ENCODE measurements at regions not wholly inside any gene's neighbourhood (a gene's known extent, or its start where the extent isn't known, plus 50 kb on each side); places are given as distances from the start of the nearest gene placed in this dataset.
"Not testable (repeated sequence)": the region's sequence is repeated elsewhere in the genome, so short reads cannot be mapped to it uniquely, and the experiment has no call there.

DNA sequence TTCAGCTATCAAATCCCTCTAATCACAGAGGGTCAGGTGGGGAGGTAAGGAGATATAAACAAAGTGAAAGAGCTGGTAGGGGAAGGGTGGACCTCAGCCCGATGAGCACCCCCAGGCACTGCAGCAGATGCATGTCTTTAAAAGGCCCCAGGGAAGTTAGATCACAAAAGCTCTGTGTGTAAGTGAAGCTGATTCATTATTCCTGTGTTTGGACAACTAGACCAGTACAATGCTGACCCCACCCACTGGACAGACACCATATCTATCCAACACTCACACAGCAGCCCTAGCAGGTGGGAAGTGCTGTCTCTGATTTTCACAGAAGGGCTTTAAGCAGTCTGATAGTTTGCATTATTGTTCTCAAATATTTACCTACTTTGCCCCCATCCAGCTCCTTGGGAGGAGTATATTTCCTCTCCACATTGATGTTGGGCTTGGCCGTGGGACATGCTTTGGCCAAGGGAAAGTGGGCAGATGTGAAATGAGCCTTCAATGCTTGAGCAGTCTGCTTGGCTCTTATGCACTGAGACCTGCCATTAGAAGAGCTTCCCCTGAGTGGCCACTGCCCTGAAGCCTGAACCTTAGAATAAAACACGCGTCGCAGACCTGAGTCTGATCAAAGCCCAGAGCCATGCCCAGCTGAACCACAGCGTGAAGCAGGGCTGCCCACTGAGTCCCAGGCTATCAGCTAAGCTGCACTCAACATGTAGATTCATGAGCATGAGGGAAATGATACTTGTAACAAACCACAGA lies 111.4 kb downstream of the COPS8 start:
- no peak for DNase-seq

- DNase-seq = no peak
Observed at GRCh38 chr2:237198164-237198855, 112.6 kb downstream of the COPS8 start.

GRCh38 chr2:237199082-237199481 lies 113.4 kb downstream of the COPS8 start:
- no peak for DNase-seq

GRCh38 chr2:237199577-237199976 lies 113.9 kb downstream of the COPS8 start:
- DNase-seq = no peak

- DNase-seq = no peak
Observed at GRCh38 chr2:237200462-237200861, 114.8 kb downstream of the COPS8 start.

- no peak for DNase-seq
Observed at GRCh38 chr2:237201461-237202287, 116.0 kb downstream of the COPS8 start.

DNA sequence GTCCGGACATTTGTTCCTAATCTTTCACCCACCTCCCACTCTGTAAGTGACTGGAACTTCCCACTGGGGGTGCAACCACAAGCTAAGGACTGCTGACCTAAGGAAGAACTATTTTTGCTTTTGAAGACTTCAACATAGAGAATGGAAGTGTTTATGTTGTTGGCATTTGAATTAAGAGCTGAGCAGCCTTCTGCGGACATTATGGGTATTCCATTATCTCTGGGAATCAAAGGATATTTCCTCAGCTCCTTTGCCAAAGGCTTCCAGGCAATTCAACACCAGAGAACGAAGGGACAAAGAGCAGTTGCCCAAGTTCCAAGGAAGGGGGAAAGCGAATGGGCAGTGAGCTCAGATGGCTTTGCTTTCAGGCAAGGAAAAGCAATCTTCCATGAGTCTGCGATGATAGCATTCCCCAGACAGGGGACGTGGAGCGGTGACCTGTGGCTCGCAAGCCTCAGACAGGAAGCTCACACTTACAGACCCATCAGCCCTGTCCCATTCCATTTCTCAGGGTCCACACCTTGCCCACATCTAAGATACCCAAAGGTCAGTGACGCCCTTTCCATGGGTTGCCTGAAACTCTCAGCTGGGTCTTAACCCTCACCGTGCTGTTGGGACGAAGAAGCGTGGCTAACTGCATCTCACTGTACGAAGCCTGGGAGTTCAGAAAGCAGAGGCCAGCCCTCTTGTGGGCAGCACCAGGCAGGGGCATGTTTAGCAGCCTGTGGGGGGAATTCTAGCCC lies 116.8 kb downstream of the COPS8 start:
- DNase-seq = no peak

DNA sequence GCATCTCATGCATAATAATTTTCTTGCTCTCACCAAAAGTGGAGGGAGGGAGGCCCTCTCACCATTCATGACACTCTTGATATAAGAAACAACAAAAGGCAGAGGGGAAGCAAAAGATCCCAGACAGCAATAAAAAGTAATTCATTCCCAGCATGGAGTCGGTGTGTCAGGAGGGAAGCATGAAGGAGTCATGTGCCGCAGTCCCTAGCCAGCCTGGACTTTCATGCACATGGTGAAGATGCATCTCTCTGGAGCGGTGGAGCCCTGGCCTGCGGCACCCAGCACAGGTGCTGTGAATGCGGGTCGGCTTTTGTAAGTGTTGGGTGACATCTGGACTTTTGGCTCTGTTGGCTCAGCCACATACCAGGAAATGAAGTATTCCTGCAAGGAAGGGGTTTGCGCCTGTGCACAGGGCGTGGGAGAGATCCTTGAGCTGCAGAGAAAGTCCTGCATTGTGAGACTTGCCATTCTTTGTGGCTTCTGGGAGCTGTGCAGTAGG lies 119.4 kb downstream of the COPS8 start:
- no peak for DNase-seq

DNA sequence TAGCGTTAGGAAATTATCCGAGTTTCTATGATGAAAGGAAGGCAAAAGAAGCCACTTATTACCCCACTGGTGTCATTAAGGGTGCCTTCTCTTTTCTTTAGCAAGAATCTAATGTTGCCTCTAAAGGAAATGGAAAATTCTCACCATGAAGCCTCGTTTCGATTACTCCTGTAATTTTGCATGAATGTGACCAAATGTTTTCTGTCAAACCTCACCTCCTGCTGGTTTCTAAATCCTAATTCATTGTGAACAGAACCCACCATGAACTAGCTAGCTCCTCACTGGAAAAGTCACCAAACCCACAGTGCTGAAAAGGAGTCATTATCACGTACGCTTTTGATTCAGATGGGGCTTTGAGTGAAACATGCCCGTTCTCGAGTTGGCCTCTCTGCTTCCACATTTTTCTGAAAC lies 119.9 kb downstream of the COPS8 start:
- no peak for DNase-seq

DNA sequence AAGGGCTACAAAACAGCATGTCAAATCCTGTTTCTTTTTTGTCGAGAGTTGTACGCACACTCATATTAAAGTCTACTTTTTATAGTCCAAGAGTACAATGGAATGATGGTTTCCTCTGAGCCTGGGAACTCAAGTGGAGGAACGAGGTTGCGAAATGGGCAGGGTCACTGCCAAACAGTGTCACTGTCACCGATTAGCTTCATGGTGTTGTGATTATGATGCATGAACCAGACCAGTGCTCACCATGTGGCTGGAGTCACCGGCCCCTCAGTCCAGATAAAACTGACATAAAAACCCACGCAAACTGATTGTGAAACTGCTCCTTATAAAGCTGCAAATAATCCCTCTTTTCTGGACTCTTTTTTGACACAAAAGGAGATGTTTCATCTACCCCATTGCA lies 122.0 kb downstream of the COPS8 start:
- DNase-seq = no peak

DNA sequence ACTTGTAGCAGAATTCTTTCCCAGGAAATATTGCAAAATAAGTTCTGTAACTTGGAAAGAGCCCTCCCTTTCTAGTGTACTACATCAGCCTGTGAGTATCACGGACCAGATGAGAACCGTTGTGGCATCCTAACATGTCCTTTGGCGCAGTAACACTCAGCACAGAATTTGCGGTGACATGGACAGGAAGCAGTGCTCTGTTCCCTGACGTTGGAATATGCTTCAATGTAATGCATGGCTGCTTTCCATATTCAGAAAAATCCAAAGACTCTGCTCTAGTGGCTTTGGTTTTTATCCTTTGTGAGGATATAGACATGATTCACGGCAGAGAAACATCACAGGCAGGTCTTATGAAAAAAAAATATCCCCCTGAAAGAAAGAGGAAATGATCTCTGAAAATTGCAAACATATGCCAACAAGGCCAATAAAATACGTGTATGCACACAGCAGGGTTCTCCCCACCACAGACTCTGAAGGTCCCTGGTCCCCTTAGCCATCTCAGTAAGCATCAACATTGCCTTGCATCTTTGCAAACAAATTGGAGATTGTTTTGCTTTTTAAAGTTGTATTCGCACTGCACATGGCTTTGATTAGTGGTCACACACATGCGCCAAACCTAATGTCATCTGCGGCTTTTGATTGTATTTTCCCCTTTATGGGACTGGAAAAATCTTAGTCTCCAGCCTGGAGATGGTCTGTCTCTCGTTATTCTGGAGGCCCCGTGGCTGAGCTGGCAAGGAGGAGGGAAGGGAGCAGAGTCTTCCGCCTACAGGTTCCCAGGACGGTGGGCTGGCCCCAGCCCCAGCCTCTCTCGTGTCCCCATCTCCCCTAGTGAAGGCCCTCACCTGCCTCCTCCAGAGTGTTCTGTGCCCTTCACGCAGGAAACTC lies 122.9 kb downstream of the COPS8 start:
- DNase-seq = no peak

DNA sequence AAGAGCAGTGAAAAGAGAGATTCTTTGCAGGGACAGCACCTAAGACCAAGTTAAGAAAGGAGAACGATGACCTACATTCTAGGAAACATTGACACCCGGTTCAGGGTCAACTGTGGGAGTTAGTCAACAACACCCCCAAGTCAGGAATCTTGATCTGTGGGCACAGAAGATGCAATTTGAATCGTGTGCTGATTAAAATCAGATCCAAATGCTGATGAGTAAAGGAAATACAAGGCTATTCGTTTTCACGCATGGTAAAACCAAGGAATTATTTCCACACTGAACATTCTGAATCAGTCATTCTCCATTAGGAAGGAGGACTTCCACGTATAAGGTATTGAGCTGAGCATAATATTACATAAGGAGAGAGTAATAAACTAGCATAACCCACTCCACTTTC lies 124.2 kb downstream of the COPS8 start:
- no peak for DNase-seq

- no peak for DNase-seq
Observed at GRCh38 chr2:237210297-237210696, 124.6 kb downstream of the COPS8 start.

DNA sequence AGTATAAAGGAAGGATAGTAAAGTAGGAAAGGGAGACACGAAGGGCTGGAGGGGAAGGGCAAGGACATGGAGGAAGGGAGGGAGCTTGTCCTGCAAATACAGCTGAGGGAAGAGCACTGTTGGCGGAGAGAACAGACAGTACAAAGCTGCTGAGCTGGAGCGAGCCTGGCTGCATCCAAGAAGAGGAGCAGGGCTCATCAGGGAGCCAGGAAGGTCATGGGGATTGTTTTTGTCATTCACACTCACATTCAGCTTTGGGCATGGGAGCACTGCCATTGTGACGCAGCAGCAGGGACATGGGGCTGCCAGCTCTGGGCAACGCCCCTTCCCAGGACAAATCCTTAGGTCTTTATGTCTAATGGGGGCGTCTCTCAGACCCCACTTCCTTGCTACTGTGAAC lies 125.1 kb downstream of the COPS8 start:
- DNase-seq = no peak

DNA sequence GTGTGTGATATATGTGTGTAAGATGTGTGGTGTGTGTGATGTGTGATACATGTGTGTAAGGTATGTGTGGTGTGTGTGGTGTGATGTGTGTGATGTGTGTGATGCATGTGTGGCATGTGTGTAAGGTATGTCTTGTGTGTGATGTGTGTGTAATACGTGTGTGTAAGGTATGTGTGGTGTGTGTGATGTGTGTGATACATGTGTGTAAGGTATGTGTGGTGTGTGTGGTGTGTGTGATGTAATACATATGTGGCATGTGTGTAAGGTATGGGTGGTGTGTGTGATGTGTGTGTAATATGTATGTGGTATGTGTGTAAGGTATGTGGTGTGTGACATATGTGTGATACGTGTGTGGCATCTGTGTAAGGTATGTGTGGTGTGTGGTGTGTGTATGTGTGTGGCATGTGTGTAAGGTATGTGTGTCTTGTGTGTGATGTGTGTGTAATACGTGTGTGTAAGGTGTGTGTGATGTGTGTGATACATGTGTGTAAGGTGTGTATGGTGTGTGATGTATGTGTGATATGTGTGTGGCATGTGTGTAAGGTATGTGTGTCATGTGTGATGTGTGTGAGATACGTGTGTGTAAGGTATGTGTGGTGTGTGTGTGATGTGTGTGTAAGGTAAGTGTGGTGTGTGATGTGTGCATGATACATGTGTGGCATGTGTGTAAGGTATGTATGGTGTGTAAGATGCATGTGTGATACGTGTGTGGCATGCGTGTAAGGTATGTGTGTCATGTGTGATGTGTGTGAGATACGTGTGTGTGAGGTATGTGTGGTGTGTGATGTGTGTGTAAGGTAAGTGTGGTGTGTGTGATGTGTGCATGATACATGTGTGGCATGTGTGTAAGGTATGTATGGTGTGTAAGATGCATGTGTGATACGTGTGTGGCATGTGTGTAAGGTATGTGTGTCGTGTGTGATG lies 126.9 kb downstream of the COPS8 start:
- DNase-seq = not testable (repeated sequence)

DNA sequence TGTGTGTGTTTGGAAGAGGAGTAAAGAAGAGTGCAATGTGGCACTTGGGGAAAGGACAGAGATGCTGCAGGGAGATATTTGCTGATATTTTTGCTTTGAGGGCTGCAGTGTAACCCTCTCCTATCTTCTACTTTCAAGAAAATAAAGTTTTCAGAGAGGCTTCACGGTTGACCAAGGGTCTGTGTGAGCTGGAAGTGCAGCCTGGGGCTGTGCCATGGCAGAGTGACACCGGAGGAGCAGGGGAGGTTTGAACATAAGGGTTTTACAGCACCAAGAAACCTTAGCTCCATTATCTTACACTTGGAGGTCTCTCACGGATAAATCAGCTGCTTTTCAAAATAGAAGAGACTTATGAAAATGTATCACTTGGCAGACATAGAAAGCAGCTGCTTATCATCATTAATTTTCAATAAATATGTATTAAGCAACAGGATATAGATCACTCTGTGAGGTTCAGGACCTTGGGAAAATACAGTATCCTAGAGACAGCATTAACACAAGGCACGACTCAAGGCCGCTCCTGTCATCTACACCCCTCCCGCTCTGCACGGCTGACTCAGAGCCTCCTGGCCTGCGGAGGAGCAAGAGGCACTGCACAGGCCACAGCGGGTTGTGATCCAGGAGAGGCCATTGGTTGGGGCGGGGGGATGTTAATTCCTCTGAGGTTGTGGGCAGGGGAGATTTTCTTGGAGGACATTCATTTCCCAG lies 127.8 kb downstream of the COPS8 start:
- DNase-seq = no peak

GRCh38 chr2:237214030-237214675 lies 128.5 kb downstream of the COPS8 start:
- no peak for DNase-seq

DNA sequence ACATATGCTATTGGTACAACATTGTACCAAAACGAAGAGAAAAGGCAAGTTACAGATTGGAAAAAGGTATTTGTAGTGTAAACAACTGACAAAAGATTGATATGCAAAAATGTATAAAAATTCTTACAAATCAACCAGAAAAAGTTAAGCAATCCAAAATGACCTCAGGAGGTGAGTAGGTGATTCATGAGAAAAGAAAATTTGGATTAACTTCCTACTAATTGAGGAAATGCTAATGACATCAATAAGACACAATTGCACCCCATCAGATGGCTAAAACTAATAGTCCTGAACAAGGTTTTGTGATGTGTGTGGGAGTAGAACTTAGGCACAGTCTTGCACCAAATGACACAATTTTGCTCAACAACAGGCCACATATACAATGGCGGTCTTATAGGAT lies 129.3 kb downstream of the COPS8 start:
- no peak for DNase-seq

DNA sequence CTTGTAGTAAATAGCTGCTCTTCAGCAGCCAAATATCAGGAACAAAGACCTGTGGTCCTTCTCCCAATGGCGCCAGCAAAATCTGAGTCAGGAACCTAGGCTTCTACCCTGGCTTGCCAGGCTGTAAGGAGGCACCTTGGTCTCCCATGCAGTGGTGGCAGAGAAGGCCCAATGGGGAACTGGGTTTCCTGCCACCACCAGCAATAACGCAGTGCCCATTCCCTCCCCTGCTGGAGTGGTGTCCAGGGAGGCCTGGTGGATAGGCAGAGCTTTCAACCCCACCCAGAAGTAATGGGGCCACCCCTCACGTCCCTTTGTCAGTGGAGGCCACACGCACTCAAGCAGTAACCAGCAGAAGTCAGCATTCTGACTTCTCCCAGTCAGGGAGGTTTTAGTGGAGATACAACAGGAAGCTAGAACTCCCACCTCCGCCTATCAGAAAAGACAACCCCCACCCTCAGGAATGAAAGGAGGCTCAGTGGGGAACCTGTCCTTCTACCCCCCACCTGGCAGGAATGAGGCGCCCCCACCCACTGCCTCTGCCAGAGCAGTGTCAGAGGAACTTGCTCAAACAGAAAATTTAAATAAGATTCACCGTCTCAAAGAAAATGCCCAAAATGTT lies 132.4 kb downstream of the COPS8 start:
- DNase-seq = no peak
